ENCODE measurements at regions not wholly inside any gene's neighbourhood (a gene's known extent, or its start where the extent isn't known, plus 50 kb on each side); places are given as distances from the start of the nearest gene placed in this dataset.

- TF ChIP-seq GABPA (IDR thresholded peaks at IDR 0.05; ENCODE audit: low read depth) (no peak), SPI1 (IDR thresholded peaks at IDR 0.05; ENCODE audit: borderline replicate concordance, low read depth) (no peak), CTCF (IDR thresholded peaks at IDR 0.05; ENCODE audit: insufficient read depth, low read length) (no peak), REST (IDR thresholded peaks at IDR 0.05; ENCODE audit: insufficient replicate concordance, low read depth) (no peak), POLR2AphosphoS5 (IDR thresholded peaks at IDR 0.05; ENCODE audit: low read depth) (no peak)
- H3K27ac ChIP-seq (replicated peaks) = no peak overlapping the region
These were observed 918.1 kb upstream of the CDH8 start for GRCh38 chr16:62954144-62955032.

GRCh38 chr16:62950351-62950750 is 914.1 kb upstream of the CDH8 start:
- no peaks in the 10 kb centered on the region for H3K27me3 ChIP-seq (ENCODE audit: insufficient read depth, poor library complexity, severe bottlenecking)
- no peak for TF ChIP-seq CTCF (IDR thresholded peaks at IDR 0.05; ENCODE audit: insufficient read depth, low read length)
- TF ChIP-seq GABPA (IDR thresholded peaks at IDR 0.05; ENCODE audit: low read depth) = no peak
- TF ChIP-seq POLR2AphosphoS5 (IDR thresholded peaks at IDR 0.05; ENCODE audit: low read depth) = no peak
- no peak for TF ChIP-seq REST (IDR thresholded peaks at IDR 0.05; ENCODE audit: insufficient replicate concordance, low read depth)
- no peak for TF ChIP-seq SPI1 (IDR thresholded peaks at IDR 0.05; ENCODE audit: borderline replicate concordance, low read depth)
- no peak overlapping the region for H3K4me3 ChIP-seq (replicated peaks; ENCODE audit: insufficient read depth, low read length)
- no peak overlapping the region for H3K27ac ChIP-seq (replicated peaks)
- no peak for DNase-seq (ENCODE audit: low read depth in 1 of 2, low spot score in 1 of 2)

More at GRCh38 chr16:62954144-62955032, 918.1 kb upstream of the CDH8 start:
- no peaks in the 10 kb centered on the region for H3K27me3 ChIP-seq (ENCODE audit: insufficient read depth, poor library complexity, severe bottlenecking)
- no peak for DNase-seq (ENCODE audit: low read depth in 1 of 2, low spot score in 1 of 2)
- no peak overlapping the region for H3K4me3 ChIP-seq (replicated peaks; ENCODE audit: insufficient read depth, low read length)

GRCh38 chr16:62940569-62940968 is 904.3 kb upstream of the CDH8 start:
- no peak for DNase-seq (ENCODE audit: low read depth in 1 of 2, low spot score in 1 of 2)
- H3K4me3 ChIP-seq (replicated peaks; ENCODE audit: insufficient read depth, low read length) = no peak overlapping the region
- no peaks in the 10 kb centered on the region for H3K27me3 ChIP-seq (ENCODE audit: insufficient read depth, poor library complexity, severe bottlenecking)
- TF ChIP-seq CTCF (IDR thresholded peaks at IDR 0.05; ENCODE audit: insufficient read depth, low read length) (no peak), POLR2AphosphoS5 (IDR thresholded peaks at IDR 0.05; ENCODE audit: low read depth) (no peak), GABPA (IDR thresholded peaks at IDR 0.05; ENCODE audit: low read depth) (no peak), REST (IDR thresholded peaks at IDR 0.05; ENCODE audit: insufficient replicate concordance, low read depth) (no peak), SPI1 (IDR thresholded peaks at IDR 0.05; ENCODE audit: borderline replicate concordance, low read depth) (no peak)
- no peak overlapping the region for H3K27ac ChIP-seq (replicated peaks)

All from HL-60 (cell line).